Pulmonary artery endothelial cell (primary cell): ENCODE measurements at regions not wholly inside any gene's neighbourhood (a gene's known extent, or its start where the extent isn't known, plus 50 kb on each side); places are given as distances from the start of the nearest gene placed in this dataset.
"Not testable (repeated sequence)": the region's sequence is repeated elsewhere in the genome, so short reads cannot be mapped to it uniquely, and the experiment has no call there.

Experiments
- DNase-seq: peaks from one replicate; pipeline ENCODE4 v3.0.0-alpha.2; 2011; ENCODE audit warnings: low read depth, low spot score

GRCh38 chr4:138448169-138448568, 206.0 kb upstream of the SLC7A11 start:
- no peak for DNase-seq

- DNase-seq = no peak
Measured at GRCh38 chr4:138446456-138446855, 204.3 kb upstream of the SLC7A11 start.

- no peak for DNase-seq
Measured at GRCh38 chr4:138445098-138445497, 202.9 kb upstream of the SLC7A11 start.

- DNase-seq = no peak
Measured at GRCh38 chr4:138444260-138444659, 202.1 kb upstream of the SLC7A11 start.

GRCh38 chr4:138439143-138439581, 197.0 kb upstream of the SLC7A11 start:
- no peak for DNase-seq

GRCh38 chr4:138438608-138439007, 196.5 kb upstream of the SLC7A11 start:
- no peak for DNase-seq

- no peak for DNase-seq
Measured at GRCh38 chr4:138437263-138437851, 195.2 kb upstream of the SLC7A11 start.

- DNase-seq = not testable (repeated sequence)
Measured at GRCh38 chr4:138435733-138436132, 193.6 kb upstream of the SLC7A11 start.

- not testable (repeated sequence) for DNase-seq
Measured at GRCh38 chr4:138435046-138435445, 192.9 kb upstream of the SLC7A11 start.

GRCh38 chr4:138428611-138429010, 186.5 kb upstream of the SLC7A11 start:
- DNase-seq = no peak

- DNase-seq = no peak
Measured at GRCh38 chr4:138426786-138427185, 184.6 kb upstream of the SLC7A11 start.

GRCh38 chr4:138420471-138420870, 178.3 kb upstream of the SLC7A11 start:
- DNase-seq = no peak

- DNase-seq = no peak
Measured at GRCh38 chr4:138414202-138414601, 172.1 kb upstream of the SLC7A11 start.

GRCh38 chr4:138413273-138413672, 171.1 kb upstream of the SLC7A11 start:
- no peak for DNase-seq

- no peak for DNase-seq
Measured at GRCh38 chr4:138412847-138413246, 170.7 kb upstream of the SLC7A11 start.

- DNase-seq = no peak
Measured at GRCh38 chr4:138410266-138410665, 168.1 kb upstream of the SLC7A11 start.

- no peak for DNase-seq
Measured at GRCh38 chr4:138409670-138410069, 167.5 kb upstream of the SLC7A11 start.

- no peak for DNase-seq
Measured at GRCh38 chr4:138408758-138409157, 166.6 kb upstream of the SLC7A11 start.

GRCh38 chr4:138407329-138407728, 165.2 kb upstream of the SLC7A11 start:
- DNase-seq = no peak

GRCh38 chr4:138406876-138407275, 164.7 kb upstream of the SLC7A11 start:
- no peak for DNase-seq

- no peak for DNase-seq
Measured at GRCh38 chr4:138405934-138406567, 163.9 kb upstream of the SLC7A11 start.

GRCh38 chr4:138405466-138405891, 163.3 kb upstream of the SLC7A11 start:
- no peak for DNase-seq

GRCh38 chr4:138404801-138405200, 162.7 kb upstream of the SLC7A11 start:
- DNase-seq = no peak
